ENCODE measurements at regions not wholly inside any gene's neighbourhood (a gene's known extent, or its start where the extent isn't known, plus 50 kb on each side); places are given as distances from the start of the nearest gene placed in this dataset.
"Not testable (repeated sequence)": the region's sequence is repeated elsewhere in the genome, so short reads cannot be mapped to it uniquely, and the experiment has no call there.

GRCh38 chr5:135279328-135279727 lies 119.7 kb downstream of the MACROH2A1 start:
- no peak for DNase-seq

GRCh38 chr5:135276151-135276550 lies 122.9 kb downstream of the MACROH2A1 start:
- DNase-seq, result peak; percentile 43

- DNase-seq, result no peak
Observed at GRCh38 chr5:135273212-135273611, 125.8 kb downstream of the MACROH2A1 start.

GRCh38 chr5:135272311-135272805 lies 126.7 kb downstream of the MACROH2A1 start:
- no peak for DNase-seq

- peak; percentile 82 for DNase-seq
Observed at GRCh38 chr5:135271533-135272310, 127.3 kb downstream of the MACROH2A1 start.

- peak; percentile 74 for DNase-seq
Observed at GRCh38 chr5:135269931-135270421, 129.1 kb downstream of the MACROH2A1 start.

GRCh38 chr5:135269199-135269598 lies 129.8 kb downstream of the MACROH2A1 start:
- no peak for DNase-seq

- DNase-seq, result no peak
Observed at GRCh38 chr5:135266975-135267374, 132.1 kb downstream of the MACROH2A1 start.

- DNase-seq, result no peak
Observed at GRCh38 chr5:135266303-135266635, 132.8 kb downstream of the MACROH2A1 start.

- DNase-seq, result no peak
Observed at GRCh38 chr5:135265497-135266302, 133.3 kb downstream of the MACROH2A1 start.

GRCh38 chr5:135264451-135265440 lies 134.3 kb downstream of the MACROH2A1 start:
- no peak for DNase-seq

- peak; percentile 38 for DNase-seq
Observed at GRCh38 chr5:135263022-135263668, 135.9 kb downstream of the MACROH2A1 start.

GRCh38 chr5:135262364-135262763 lies 136.7 kb downstream of the MACROH2A1 start:
- no peak for DNase-seq

- DNase-seq, result not testable (repeated sequence)
Observed at GRCh38 chr5:135260108-135260507, 138.9 kb downstream of the MACROH2A1 start.

GRCh38 chr5:135255461-135256178 lies 143.4 kb downstream of the MACROH2A1 start:
- DNase-seq, result no peak

GRCh38 chr5:135254183-135254582 lies 144.8 kb downstream of the MACROH2A1 start:
- DNase-seq, result no peak

GRCh38 chr5:135253601-135254178 lies 145.3 kb downstream of the MACROH2A1 start:
- peak; percentile 57 for DNase-seq

- DNase-seq, result peak; percentile 56
Observed at GRCh38 chr5:135251093-135251492, 147.9 kb downstream of the MACROH2A1 start.

GRCh38 chr5:135250671-135251070 lies 148.4 kb downstream of the MACROH2A1 start:
- DNase-seq, result no peak

- DNase-seq, result no peak
Observed at GRCh38 chr5:135249658-135250057, 149.4 kb downstream of the MACROH2A1 start.

All from tongue (tissue), 1 donor.